ENCODE measurements at regions not wholly inside any gene's neighbourhood (a gene's known extent, or its start where the extent isn't known, plus 50 kb on each side); places are given as distances from the start of the nearest gene placed in this dataset.

- DNase-seq (ENCODE audit: extremely low spot score) = no peak
- WGBS = 79% methylated on average over 6 of the region's 6 CpGs
- Histone ChIP-seq H3K4me3 (ENCODE audit: low read depth, low read length) (no peak overlapping the region), H3K36me3 (ENCODE audit: insufficient read depth) (no peaks in the 10 kb centered on the region), H3K27ac (ENCODE audit: low read depth) (no peak overlapping the region), H3K4me1 (ENCODE audit: insufficient read depth) (no peaks in the 10 kb centered on the region)
These were observed 106.7 kb downstream of the TMEM30B start for GRCh38 chr14:61174441-61174891.

GRCh38 chr14:61171727-61172126 lies 109.4 kb downstream of the TMEM30B start:
- no peaks in the 10 kb centered on the region for H3K4me1 ChIP-seq (ENCODE audit: insufficient read depth)
- H3K4me3 ChIP-seq (ENCODE audit: low read depth, low read length) = no peak overlapping the region
- WGBS = 43% methylated on average over 2 of the region's 2 CpGs
- H3K36me3 ChIP-seq (ENCODE audit: insufficient read depth) = no peaks in the 10 kb centered on the region
- no peak for DNase-seq (ENCODE audit: extremely low spot score)
- H3K27ac ChIP-seq (ENCODE audit: low read depth) = no peak overlapping the region

- H3K4me1 ChIP-seq (ENCODE audit: insufficient read depth) = no peaks in the 10 kb centered on the region
- DNase-seq (ENCODE audit: extremely low spot score) = no peak
- H3K36me3 ChIP-seq (ENCODE audit: insufficient read depth) = no peaks in the 10 kb centered on the region
- H3K27ac ChIP-seq (ENCODE audit: low read depth) = no peak overlapping the region
- WGBS = 93% methylated on average over 1 of the region's 1 CpG
- H3K4me3 ChIP-seq (ENCODE audit: low read depth, low read length) = no peak overlapping the region
These were observed 113.0 kb downstream of the TMEM30B start for GRCh38 chr14:61168141-61168540.

GRCh38 chr14:61167642-61168041 lies 113.5 kb downstream of the TMEM30B start:
- no peaks in the 10 kb centered on the region for H3K36me3 ChIP-seq (ENCODE audit: insufficient read depth)
- no peak overlapping the region for H3K27ac ChIP-seq (ENCODE audit: low read depth)
- 98% methylated on average over 1 of the region's 1 CpG for WGBS
- H3K4me3 ChIP-seq (ENCODE audit: low read depth, low read length) = no peak overlapping the region
- no peaks in the 10 kb centered on the region for H3K4me1 ChIP-seq (ENCODE audit: insufficient read depth)
- no peak for DNase-seq (ENCODE audit: extremely low spot score)

- Histone ChIP-seq H3K27ac (ENCODE audit: low read depth) (no peak overlapping the region), H3K4me1 (ENCODE audit: insufficient read depth) (no peaks in the 10 kb centered on the region), H3K4me3 (ENCODE audit: low read depth, low read length) (no peak overlapping the region), H3K36me3 (ENCODE audit: insufficient read depth) (no peaks in the 10 kb centered on the region)
- DNase-seq (ENCODE audit: extremely low spot score) = no peak
- WGBS = 85% methylated on average over 2 of the region's 2 CpGs
These were observed 120.3 kb downstream of the TMEM30B start for GRCh38 chr14:61160798-61161197.

GRCh38 chr14:61154641-61155040 lies 126.5 kb downstream of the TMEM30B start:
- Histone ChIP-seq H3K27ac (ENCODE audit: low read depth) (no peak overlapping the region), H3K4me1 (ENCODE audit: insufficient read depth) (no peaks in the 10 kb centered on the region), H3K36me3 (ENCODE audit: insufficient read depth) (no peaks in the 10 kb centered on the region), H3K4me3 (ENCODE audit: low read depth, low read length) (no peak overlapping the region)
- DNase-seq (ENCODE audit: extremely low spot score) = no peak
- WGBS = 56% methylated on average over 2 of the region's 2 CpGs

- no peak overlapping the region for H3K27ac ChIP-seq (ENCODE audit: low read depth)
- H3K4me1 ChIP-seq (ENCODE audit: insufficient read depth) = no peaks in the 10 kb centered on the region
- H3K36me3 ChIP-seq (ENCODE audit: insufficient read depth) = no peaks in the 10 kb centered on the region
- WGBS = 81% methylated on average over 8 of the region's 8 CpGs
- DNase-seq (ENCODE audit: extremely low spot score) = no peak
- no peak overlapping the region for H3K4me3 ChIP-seq (ENCODE audit: low read depth, low read length)
These were observed 127.1 kb downstream of the TMEM30B start for GRCh38 chr14:61153914-61154545.

- Histone ChIP-seq H3K27ac (ENCODE audit: low read depth) (no peak overlapping the region), H3K4me3 (ENCODE audit: low read depth, low read length) (no peak overlapping the region), H3K36me3 (ENCODE audit: insufficient read depth) (no peaks in the 10 kb centered on the region), H3K4me1 (ENCODE audit: insufficient read depth) (no peaks in the 10 kb centered on the region)
- DNase-seq (ENCODE audit: extremely low spot score) = no peak
- 92% methylated on average over 3 of the region's 3 CpGs for WGBS
These were observed 127.7 kb downstream of the TMEM30B start for GRCh38 chr14:61153431-61153830.

GRCh38 chr14:61152851-61153364 lies 128.2 kb downstream of the TMEM30B start:
- 80% methylated on average over 3 of the region's 3 CpGs for WGBS
- Histone ChIP-seq H3K4me3 (ENCODE audit: low read depth, low read length) (no peak overlapping the region), H3K36me3 (ENCODE audit: insufficient read depth) (no peaks in the 10 kb centered on the region), H3K27ac (ENCODE audit: low read depth) (no peak overlapping the region), H3K4me1 (ENCODE audit: insufficient read depth) (no peaks in the 10 kb centered on the region)
- no peak for DNase-seq (ENCODE audit: extremely low spot score)

GRCh38 chr14:61151251-61151650 lies 129.9 kb downstream of the TMEM30B start:
- Histone ChIP-seq H3K27ac (ENCODE audit: low read depth) (no peak overlapping the region), H3K4me1 (ENCODE audit: insufficient read depth) (no peaks in the 10 kb centered on the region), H3K4me3 (ENCODE audit: low read depth, low read length) (no peak overlapping the region), H3K36me3 (ENCODE audit: insufficient read depth) (no peaks in the 10 kb centered on the region)
- 92% methylated on average over 4 of the region's 4 CpGs for WGBS
- DNase-seq (ENCODE audit: extremely low spot score) = no peak

- no peaks in the 10 kb centered on the region for H3K4me1 ChIP-seq (ENCODE audit: insufficient read depth)
- 70% methylated on average over 3 of the region's 3 CpGs for WGBS
- H3K36me3 ChIP-seq (ENCODE audit: insufficient read depth) = no peaks in the 10 kb centered on the region
- no peak overlapping the region for H3K4me3 ChIP-seq (ENCODE audit: low read depth, low read length)
- no peak overlapping the region for H3K27ac ChIP-seq (ENCODE audit: low read depth)
- no peak for DNase-seq (ENCODE audit: extremely low spot score)
These were observed 130.3 kb downstream of the TMEM30B start for GRCh38 chr14:61150851-61151250.

- DNase-seq (ENCODE audit: extremely low spot score) = no peak
- no peaks in the 10 kb centered on the region for H3K36me3 ChIP-seq (ENCODE audit: insufficient read depth)
- H3K4me3 ChIP-seq (ENCODE audit: low read depth, low read length) = no peak overlapping the region
- H3K4me1 ChIP-seq (ENCODE audit: insufficient read depth) = no peaks in the 10 kb centered on the region
- no peak overlapping the region for H3K27ac ChIP-seq (ENCODE audit: low read depth)
These were observed 131.2 kb downstream of the TMEM30B start for GRCh38 chr14:61149896-61150295.

GRCh38 chr14:61148742-61149350 lies 132.3 kb downstream of the TMEM30B start:
- Histone ChIP-seq H3K4me1 (ENCODE audit: insufficient read depth) (no peaks in the 10 kb centered on the region), H3K36me3 (ENCODE audit: insufficient read depth) (no peaks in the 10 kb centered on the region), H3K4me3 (ENCODE audit: low read depth, low read length) (no peak overlapping the region), H3K27ac (ENCODE audit: low read depth) (no peak overlapping the region)
- 99% methylated on average over 4 of the region's 4 CpGs for WGBS
- no peak for DNase-seq (ENCODE audit: extremely low spot score)

- WGBS = 65% methylated on average over 21 of the region's 21 CpGs
- Histone ChIP-seq H3K4me3 (ENCODE audit: low read depth, low read length) (no peak overlapping the region), H3K4me1 (ENCODE audit: insufficient read depth) (no peaks in the 10 kb centered on the region), H3K27ac (ENCODE audit: low read depth) (no peak overlapping the region), H3K36me3 (ENCODE audit: insufficient read depth) (no peaks in the 10 kb centered on the region)
- DNase-seq (ENCODE audit: extremely low spot score) = no peak
These were observed 133.1 kb downstream of the TMEM30B start for GRCh38 chr14:61147831-61148549.

Measured in urinary bladder (tissue), 3 donors.